CD14-positive monocyte (primary cell): ENCODE measurements at regions not wholly inside any gene's neighbourhood (a gene's known extent, or its start where the extent isn't known, plus 50 kb on each side); places are given as distances from the start of the nearest gene placed in this dataset.

ENCODE experiments used
- DNase-seq, 3 donors: peaks; one replicate each; pipeline ENCODE4 v3.0.0-alpha.2; 2011 to 2022
- H2AFZ ChIP-seq: 2 replicates; pipeline ENCODE4 v1.6.0; 2012; ENCODE audit warnings: mild to moderate bottlenecking, low read depth, low read length, inconsistent platforms; ENCODE audit not compliant: insufficient read depth, poor library complexity, severe bottlenecking
- H3K27ac ChIP-seq, 2 donors: 1 replicate in 1 of 2; 2 replicates in 1 of 2; pipeline ENCODE4 v1.5.1; 2012 to 2013; ENCODE audit warnings: low read length in 2 of 2, control low read depth in 1 of 2, inconsistent platforms in 1 of 2, low read depth in 1 of 2, mild to moderate bottlenecking in 1 of 2
- H3K27me3 ChIP-seq, 2 donors: one replicate each; pipeline versions ENCODE4 v1.6.0 to v1.6.1; 2011 to 2013; ENCODE audit warnings: low read length in 2 of 2; ENCODE audit not compliant: control insufficient read depth in 2 of 2, insufficient read depth in 2 of 2
- H3K36me3 ChIP-seq, 2 donors: replicated peaks in 1 of 2; 1 replicate in 1 of 2; 2 replicates in 1 of 2; pipeline versions ENCODE4 v1.5.1 to v1.6.1; 2012 to 2013; ENCODE audit warnings: low read length in 2 of 2, control low read depth in 1 of 2, inconsistent platforms in 1 of 2, mild to moderate bottlenecking in 1 of 2; ENCODE audit not compliant: insufficient read depth in 2 of 2, control insufficient read depth in 1 of 2
- H3K4me1 ChIP-seq, 2 donors: 1 replicate in 1 of 2; 2 replicates in 1 of 2; pipeline versions ENCODE4 v1.5.1 to v1.6.1; 2012 to 2013; ENCODE audit warnings: low read length in 2 of 2, control low read depth in 1 of 2, inconsistent platforms in 1 of 2, mild to moderate bottlenecking in 1 of 2, moderate library complexity in 1 of 2; ENCODE audit not compliant: insufficient read depth in 2 of 2, control insufficient read depth in 1 of 2
- H3K4me2 ChIP-seq: replicated peaks from 2 replicates; pipeline ENCODE3; 2012; ENCODE audit warnings: low read length, moderate library complexity, mild to moderate bottlenecking; ENCODE audit not compliant: poor library complexity, severe bottlenecking; ENCODE audit errors: extremely low read depth
- H3K4me3 ChIP-seq, 3 experiments: fragments of 200-600 bp in 1 of 3; sonication (generic) in 1 of 3; replicated peaks in 1 of 3; 1 replicate in 2 of 3; 2 replicates in 1 of 3; pipeline ENCODE4 v1.5.1; 2011 to 2013; ENCODE audit warnings: low read length in 3 of 3, mild to moderate bottlenecking in 3 of 3, control low read depth in 2 of 3, low read depth in 2 of 3, inconsistent platforms in 1 of 3, moderate library complexity in 1 of 3
- H3K79me2 ChIP-seq: 2 replicates; pipeline ENCODE4 v1.6.0; 2012; ENCODE audit warnings: mild to moderate bottlenecking, control low read depth, inconsistent platforms, low read length, moderate library complexity; ENCODE audit not compliant: insufficient read depth
- H3K9ac ChIP-seq: 2 replicates; pipeline ENCODE4 v1.6.0; 2017; ENCODE audit warnings: low read length, mild to moderate bottlenecking; ENCODE audit not compliant: insufficient read depth, poor library complexity, severe bottlenecking
- H3K9me3 ChIP-seq, 2 donors: replicated peaks in 1 of 2; 1 replicate in 1 of 2; 2 replicates in 1 of 2; pipeline versions ENCODE4 v1.5.1 to v1.6.1; 2012 to 2013; ENCODE audit warnings: low read length in 2 of 2, control low read depth in 1 of 2; ENCODE audit not compliant: control insufficient read depth in 1 of 2, insufficient read depth in 1 of 2
- H4K20me1 ChIP-seq: 2 replicates; pipeline ENCODE4 v1.6.0; 2012; ENCODE audit warnings: mild to moderate bottlenecking, low read length, control low read depth, moderate library complexity; ENCODE audit not compliant: insufficient read depth
- H3K27ac Mint-ChIP-seq, 7 donors: one replicate each; pipeline ENCODE4 v1.8.0; 2020; ENCODE audit warnings: mild to moderate bottlenecking in 7 of 7, mixed read lengths in 7 of 7, moderate library complexity in 6 of 7, inconsistent platforms in 2 of 7
- H3K27me3 Mint-ChIP-seq, 3 donors: one replicate each; pipeline ENCODE4 v1.8.0; 2021 to 2022; ENCODE audit warnings: low read depth in 3 of 3, mild to moderate bottlenecking in 3 of 3, mixed read lengths in 3 of 3, moderate library complexity in 3 of 3, inconsistent platforms in 1 of 3
- H3K36me3 Mint-ChIP-seq, 2 donors: one replicate each; pipeline ENCODE4 v1.8.0; 2020; ENCODE audit warnings: mixed read lengths in 2 of 2, inconsistent platforms in 1 of 2, mild to moderate bottlenecking in 1 of 2
- H3K4me1 Mint-ChIP-seq: one replicate; pipeline ENCODE4 v1.8.0; 2020; ENCODE audit warnings: mild to moderate bottlenecking, mixed read lengths
- H3K4me3 Mint-ChIP-seq, 2 donors: one replicate each; pipeline ENCODE4 v1.8.0; 2020; ENCODE audit warnings: mild to moderate bottlenecking in 2 of 2, mixed read lengths in 2 of 2, moderate library complexity in 1 of 2
- H3K9me3 Mint-ChIP-seq, 7 donors: one replicate each; pipeline ENCODE4 v1.8.0; 2020 to 2022; ENCODE audit warnings: mixed read lengths in 7 of 7, mild to moderate bottlenecking in 6 of 7, moderate library complexity in 6 of 7, inconsistent platforms in 2 of 7
- CTCF ChIP-seq: fragments of 200-600 bp; IDR thresholded peaks from one replicate; pipeline ENCODE4 v1.8.0; 2022; ENCODE audit warnings: antibody characterized with exemption, mild to moderate bottlenecking
- WGBS: methylation state at CpG from one replicate; pipeline ENCODE4 v1.1.5; 2013; ENCODE audit warnings: missing lambda C conversion rate; ENCODE audit not compliant: insufficient coverage; 5-methylcytosine and 5-hydroxymethylcytosine counted together
- intact Hi-C, 2 donors: fragments of 100-400 bp; cut with micrococcal nuclease; formaldehyde crosslinking; loops; one replicate each; pipeline versions ENCODE4 v1.15.0 to v1.15.1; 2023

GRCh38 chr1:36579039-36579438, 96.3 kb upstream of the CSF3R start:
- no peak overlapping the region for H3K27ac ChIP-seq
- H3K4me1 Mint-ChIP-seq: no peaks in the 10 kb centered on the region
- no peaks in the 10 kb centered on the region for H3K27me3 ChIP-seq
- no peaks in the 10 kb centered on the region for H3K9me3 ChIP-seq
- H3K9me3 Mint-ChIP-seq: peaks cover 0 to 3% (median 0%) of the 10 kb centered on the region in 7 donors
- intact Hi-C loops: no loop called here
- no peak overlapping the region for H3K4me3 Mint-ChIP-seq
- 100% methylated on average over 3 of the region's 8 CpGs for WGBS
- no peaks in the 10 kb centered on the region for H4K20me1 ChIP-seq
- no peaks in the 10 kb centered on the region for H3K36me3 ChIP-seq
- H3K9ac ChIP-seq: no peak overlapping the region
- no peak for TF ChIP-seq CTCF
- no peak overlapping the region for H3K4me3 ChIP-seq
- DNase-seq: no peak
- H3K27me3 Mint-ChIP-seq: peaks cover 15% of the 10 kb centered on the region in 3 donors
- H2AFZ ChIP-seq: no peak overlapping the region
- H3K36me3 Mint-ChIP-seq: no peaks in the 10 kb centered on the region
- H3K27ac Mint-ChIP-seq: peak overlapping the region in 1 of 7 donors; percentile 44
- no peaks in the 10 kb centered on the region for H3K4me1 ChIP-seq
- H3K4me2 ChIP-seq: no peak overlapping the region
- no peaks in the 10 kb centered on the region for H3K79me2 ChIP-seq

- Histone ChIP-seq H3K9ac (no peak overlapping the region), H3K9me3 (no peaks in the 10 kb centered on the region), H3K27me3 (no peaks in the 10 kb centered on the region), H4K20me1 (no peaks in the 10 kb centered on the region), H2AFZ (no peak overlapping the region), H3K4me1 (no peaks in the 10 kb centered on the region), H3K79me2 (no peaks in the 10 kb centered on the region), H3K4me3 (no peak overlapping the region), H3K4me2 (no peak overlapping the region), H3K36me3 (no peaks in the 10 kb centered on the region), H3K27ac (no peak overlapping the region)
- peaks cover 13 to 29% (median 14%) of the 10 kb centered on the region in 3 donors for H3K27me3 Mint-ChIP-seq
- H3K4me3 Mint-ChIP-seq: no peak overlapping the region
- no peaks in the 10 kb centered on the region for H3K4me1 Mint-ChIP-seq
- H3K36me3 Mint-ChIP-seq: no peaks in the 10 kb centered on the region
- intact Hi-C loops: no loop called here
- 88% methylated on average over 1 of the region's 7 CpGs for WGBS
- TF ChIP-seq CTCF: no peak
- peaks cover 0 to 3% (median 0%) of the 10 kb centered on the region in 7 donors for H3K9me3 Mint-ChIP-seq
- peak overlapping the region in 1 of 7 donors; percentile 38 for H3K27ac Mint-ChIP-seq
- no peak for DNase-seq
Observed at GRCh38 chr1:36576551-36577110, 93.9 kb upstream of the CSF3R start.
